CD1c-positive myeloid dendritic cell (primary cell): ENCODE measurements at regions not wholly inside any gene's neighbourhood (a gene's known extent, or its start where the extent isn't known, plus 50 kb on each side); places are given as distances from the start of the nearest gene placed in this dataset.
"Not testable (repeated sequence)": the region's sequence is repeated elsewhere in the genome, so short reads cannot be mapped to it uniquely, and the experiment has no call there.

Source experiments
- DNase-seq: peaks from one replicate; pipeline ENCODE4 v3.0.0-alpha.2; 2016; ENCODE audit errors: extremely low spot score

DNA sequence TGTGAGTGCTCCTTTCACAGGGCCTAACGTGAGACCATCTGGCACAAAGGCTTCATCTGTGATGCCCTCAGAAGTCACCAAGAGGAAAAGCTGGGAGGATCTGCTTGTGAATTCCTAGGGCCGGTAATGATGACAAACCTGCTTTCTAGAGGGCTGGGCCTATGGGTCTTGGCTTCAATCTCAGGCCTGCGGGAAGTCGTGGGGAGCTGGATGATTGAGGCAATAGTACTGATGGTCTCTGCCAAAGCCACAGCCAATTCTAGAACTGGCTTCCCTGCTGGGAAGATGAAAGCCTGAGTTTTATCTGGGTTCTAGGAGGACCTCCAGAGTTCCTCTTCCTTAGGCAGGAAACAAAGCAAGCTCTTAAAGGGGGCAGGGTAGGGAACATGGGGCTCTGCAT is 102.7 kb downstream of the TMEM215 start:
- no peak for DNase-seq

DNA sequence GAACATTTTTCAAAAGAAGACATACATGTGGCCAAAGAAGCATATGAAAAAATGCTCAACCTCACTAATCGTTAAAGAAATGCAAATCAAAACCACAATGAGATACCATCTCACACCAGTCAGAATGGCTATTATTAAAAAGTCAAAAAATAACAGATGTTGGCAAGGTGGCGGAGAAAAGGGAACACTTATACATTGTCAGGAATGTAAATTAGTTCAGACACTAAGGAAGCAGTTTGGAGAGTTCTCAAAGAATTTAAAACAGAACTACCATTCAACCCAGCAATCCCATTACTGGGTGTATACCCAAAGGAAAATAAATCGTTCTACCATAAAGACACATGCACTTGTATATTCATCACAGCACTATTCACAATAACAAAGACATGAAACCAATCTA is 106.9 kb downstream of the APTX start:
- DNase-seq, result not testable (repeated sequence)

DNA sequence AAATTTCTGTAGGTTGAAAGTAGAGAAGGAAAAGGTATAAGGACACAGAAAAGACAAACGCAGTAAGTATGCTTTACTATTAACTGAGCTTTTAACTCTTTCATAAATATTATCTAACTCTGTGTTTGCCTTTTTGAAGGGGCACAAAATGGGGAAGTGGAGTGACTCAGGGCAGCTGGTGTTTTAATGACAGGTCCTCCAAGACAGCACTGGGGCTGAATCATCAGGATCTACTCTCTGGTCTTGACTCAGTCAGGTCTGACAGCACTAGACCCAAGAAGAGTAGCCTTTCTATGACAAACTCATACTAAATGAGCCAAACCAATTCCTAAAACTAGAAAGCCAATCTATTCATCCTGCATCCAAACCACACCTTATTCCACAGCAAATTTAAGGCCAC is 102.2 kb downstream of the APTX start:
- peak; percentile 72 for DNase-seq

DNA sequence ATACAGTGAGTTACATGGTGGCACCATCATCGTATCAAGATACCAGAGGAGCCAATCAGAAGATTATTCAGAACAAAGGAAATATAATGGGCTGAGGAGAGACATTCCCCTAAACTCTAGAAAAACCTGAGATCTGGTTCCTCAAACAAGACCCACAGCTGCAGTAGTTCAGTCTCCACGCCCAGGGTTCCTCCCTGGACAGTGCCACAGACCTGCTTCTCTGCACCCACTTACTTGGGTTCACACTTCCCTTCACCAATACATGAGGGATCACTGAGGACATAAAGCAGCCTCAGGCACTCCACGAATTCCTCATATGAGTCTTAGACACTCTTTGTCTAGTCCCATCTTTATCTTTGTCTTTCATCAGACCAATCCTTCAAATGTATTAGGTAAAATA is 101.7 kb downstream of the APTX start:
- DNase-seq, result peak; percentile 60

DNA sequence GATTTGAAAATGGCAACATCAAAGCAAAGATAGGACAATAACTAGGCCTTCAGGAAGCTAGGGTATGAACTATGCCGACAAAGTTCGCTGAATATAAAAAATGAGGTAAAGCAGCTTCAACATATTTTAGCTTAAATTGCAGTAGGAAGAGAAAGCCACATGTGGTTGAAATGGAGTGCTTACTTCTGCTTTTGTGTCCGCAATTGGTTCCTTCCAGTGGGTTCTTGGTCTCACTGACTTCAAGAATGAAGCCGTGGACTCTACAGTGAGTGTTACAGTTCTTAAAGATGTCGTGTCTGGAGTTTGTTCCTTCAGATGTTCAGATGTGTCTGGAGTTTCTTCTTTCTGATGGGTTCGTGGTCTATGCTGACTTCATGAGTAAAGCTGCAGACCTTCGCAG is 95.2 kb downstream of the APTX start:
- DNase-seq, result peak; percentile 71

DNA sequence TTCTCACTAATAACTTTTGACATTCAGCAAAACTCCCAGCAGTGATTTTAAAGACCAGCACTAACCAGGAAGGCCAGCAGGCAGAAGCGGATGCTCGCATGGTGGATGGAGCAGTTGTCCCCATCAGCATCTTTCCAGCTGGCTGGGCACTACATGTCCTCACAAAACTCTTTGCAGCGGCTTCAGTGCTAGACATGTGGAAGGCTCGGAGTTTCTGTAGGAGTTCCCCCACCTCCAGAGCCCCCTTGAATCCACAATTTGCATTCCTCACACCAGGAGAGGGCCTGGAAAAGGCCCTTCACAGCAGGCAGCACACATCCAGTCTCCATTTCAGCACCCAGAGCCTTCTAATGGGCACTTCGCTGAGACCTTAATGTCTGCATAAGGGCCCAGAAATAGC is 85.6 kb downstream of the APTX start:
- DNase-seq, result no peak

DNA sequence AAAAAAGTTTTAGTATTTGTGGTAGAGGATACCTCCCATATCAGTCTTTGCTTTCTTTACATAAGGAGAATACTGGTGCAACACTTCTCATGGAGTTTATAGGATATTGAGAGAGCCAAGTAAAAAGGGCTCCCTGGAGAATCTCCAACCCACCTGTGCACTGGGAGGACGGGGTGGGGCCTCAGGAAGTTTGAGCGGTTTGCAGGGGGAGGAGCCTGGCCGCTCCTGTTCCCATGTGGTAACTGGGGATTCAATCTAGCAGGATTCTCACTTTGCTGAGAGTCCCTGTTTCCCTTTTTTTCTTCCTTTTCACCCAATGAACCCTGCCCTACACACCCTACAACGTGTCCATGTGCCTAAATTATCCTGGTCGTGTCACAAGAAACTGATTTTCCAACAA is 82.8 kb downstream of the APTX start:
- DNase-seq, result peak; percentile 8
